ENCODE measurements at regions not wholly inside any gene's neighbourhood (a gene's known extent, or its start where the extent isn't known, plus 50 kb on each side); places are given as distances from the start of the nearest gene placed in this dataset.
A peak's percentile ranks its signal among the peaks of the same experiment; 100 is the strongest.

DNA sequence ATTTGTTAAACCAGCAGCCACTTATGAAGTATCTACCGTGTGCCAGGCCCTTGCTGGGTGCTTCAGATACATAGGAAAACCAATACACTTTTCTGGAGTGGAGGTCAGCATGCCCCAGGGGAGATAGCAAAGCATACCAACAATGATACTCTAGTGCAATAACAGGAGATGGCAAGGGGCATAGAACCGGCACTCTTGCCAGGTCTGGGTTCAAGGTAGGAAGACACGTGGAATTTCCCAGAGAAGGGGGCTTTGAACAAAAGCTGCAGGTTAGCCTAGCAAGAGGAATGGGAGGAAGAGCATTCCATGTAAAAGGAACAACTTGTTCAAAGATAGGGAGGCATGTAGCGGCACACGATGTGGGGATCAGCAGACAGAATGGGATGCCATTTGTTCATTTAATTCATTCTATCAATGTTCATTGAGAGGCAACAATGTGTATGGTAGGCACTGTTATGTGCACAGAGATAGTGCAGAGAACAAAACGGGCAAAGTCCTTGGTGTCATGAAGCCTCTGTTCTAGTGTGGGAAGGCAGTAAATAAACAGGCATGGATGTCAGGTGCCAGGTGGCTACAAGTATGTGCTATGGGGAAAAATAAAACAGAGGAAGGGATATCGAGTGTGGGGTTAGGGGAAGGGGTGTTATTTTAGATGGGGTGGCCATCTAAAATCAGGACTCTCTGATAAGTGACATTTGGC lies 162.6 kb upstream of the E2F8 start:
- Histone ChIP-seq H3K4me1 (replicated peaks) (no peaks in the 10 kb centered on the region), H3K27me3 (replicated peaks) (no peaks in the 10 kb centered on the region), H3K27ac (no peak overlapping the region), H3K36me3 (no peaks in the 10 kb centered on the region), H3K9me3 (replicated peaks) (no peaks in the 10 kb centered on the region), H3K4me3 (no peak overlapping the region)
- DNase-seq (ENCODE audit: low read depth in 1 of 2, low spot score in 2 of 2), result no peak

DNA sequence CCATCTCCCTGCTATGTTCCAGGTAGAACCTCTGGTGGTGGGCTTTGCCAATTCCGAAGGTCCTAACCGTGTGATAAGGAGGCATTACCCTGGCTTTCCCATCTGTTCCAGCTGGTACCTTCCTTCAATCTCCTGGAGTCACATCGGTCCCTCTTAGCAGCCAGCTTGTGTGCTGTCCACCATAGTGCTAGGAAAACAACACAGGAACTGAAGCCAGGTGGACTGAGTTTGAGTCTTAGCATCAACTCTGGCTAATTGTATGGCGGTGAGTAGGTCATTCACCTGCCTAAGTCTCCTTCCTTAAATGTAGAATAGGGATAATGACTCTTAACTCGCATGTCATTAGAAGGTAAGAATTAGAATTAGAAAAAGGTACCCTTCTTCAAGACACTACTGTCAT lies 159.6 kb upstream of the E2F8 start:
- Histone ChIP-seq H3K9me3 (replicated peaks) (no peaks in the 10 kb centered on the region), H3K4me3 (no peak overlapping the region), H3K4me1 (replicated peaks) (no peaks in the 10 kb centered on the region), H3K27me3 (replicated peaks) (no peaks in the 10 kb centered on the region), H3K36me3 (no peaks in the 10 kb centered on the region), H3K27ac (no peak overlapping the region)
- DNase-seq (ENCODE audit: low read depth in 1 of 2, low spot score in 2 of 2), result no peak

DNA sequence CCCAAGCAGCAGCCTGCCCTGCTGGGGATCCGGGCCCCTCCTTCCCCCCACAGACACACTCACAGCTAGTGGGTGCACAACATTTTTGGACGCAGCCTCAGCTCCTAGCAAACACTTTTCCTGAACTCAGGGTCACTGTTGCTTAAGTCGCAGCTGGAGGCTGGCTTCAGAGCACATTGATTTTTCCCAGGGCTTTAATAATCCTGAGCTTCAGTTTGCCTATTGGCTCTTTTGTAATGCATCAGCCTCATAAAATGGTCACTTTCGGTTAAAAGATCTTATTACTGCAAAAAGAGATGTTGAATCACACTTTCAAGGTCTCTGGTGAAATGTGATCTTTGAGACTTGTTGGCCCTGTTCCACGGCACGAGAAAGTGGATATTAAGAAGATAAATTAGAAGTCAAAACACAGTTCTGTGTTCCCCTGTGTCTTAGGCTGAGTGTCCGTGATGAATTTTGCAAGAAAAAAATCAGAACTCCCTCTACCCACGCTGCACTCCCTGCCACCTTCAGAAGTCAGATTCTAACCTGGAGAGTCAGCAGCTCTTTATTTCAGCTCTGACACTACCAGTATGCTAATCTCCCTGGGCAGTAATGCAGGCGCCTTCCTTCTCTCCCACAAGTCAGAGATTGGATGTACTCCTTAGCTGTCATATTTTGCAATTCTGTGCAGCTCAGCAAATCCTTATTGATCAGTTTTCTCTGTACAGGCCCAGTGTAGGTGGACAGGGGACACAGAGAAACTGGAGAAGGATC lies 158.2 kb upstream of the E2F8 start:
- no peaks in the 10 kb centered on the region for H3K36me3 ChIP-seq
- no peak for DNase-seq (ENCODE audit: low read depth in 1 of 2, low spot score in 2 of 2)
- no peak overlapping the region for H3K27ac ChIP-seq
- H3K4me3 ChIP-seq, result no peak overlapping the region
- H3K4me1 ChIP-seq (replicated peaks), result no peaks in the 10 kb centered on the region
- H3K9me3 ChIP-seq (replicated peaks), result no peaks in the 10 kb centered on the region
- no peaks in the 10 kb centered on the region for H3K27me3 ChIP-seq (replicated peaks)

DNA sequence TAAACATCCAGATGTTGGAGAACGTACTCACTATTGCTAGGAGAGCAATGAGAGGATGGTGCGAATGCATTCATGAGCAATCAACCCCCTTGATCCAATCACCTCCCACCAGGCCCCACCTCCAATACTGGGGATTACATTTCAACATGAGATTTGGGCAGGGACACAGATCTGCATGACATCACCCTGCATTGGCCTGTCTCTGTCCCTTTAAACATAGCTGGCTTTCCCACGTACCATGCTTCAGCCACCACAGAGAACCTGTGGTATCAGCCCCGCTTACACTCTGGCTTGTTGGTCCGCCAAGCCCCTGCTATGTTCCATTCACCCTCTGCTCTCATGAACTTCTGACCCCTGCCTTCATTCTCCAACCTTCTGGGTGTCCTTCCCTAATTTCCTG lies 157.5 kb upstream of the E2F8 start:
- no peak for DNase-seq (ENCODE audit: low read depth in 1 of 2, low spot score in 2 of 2)
- Histone ChIP-seq H3K9me3 (replicated peaks) (no peaks in the 10 kb centered on the region), H3K4me1 (replicated peaks) (no peaks in the 10 kb centered on the region), H3K4me3 (no peak overlapping the region), H3K36me3 (no peaks in the 10 kb centered on the region), H3K27me3 (replicated peaks) (no peaks in the 10 kb centered on the region), H3K27ac (no peak overlapping the region)

DNA sequence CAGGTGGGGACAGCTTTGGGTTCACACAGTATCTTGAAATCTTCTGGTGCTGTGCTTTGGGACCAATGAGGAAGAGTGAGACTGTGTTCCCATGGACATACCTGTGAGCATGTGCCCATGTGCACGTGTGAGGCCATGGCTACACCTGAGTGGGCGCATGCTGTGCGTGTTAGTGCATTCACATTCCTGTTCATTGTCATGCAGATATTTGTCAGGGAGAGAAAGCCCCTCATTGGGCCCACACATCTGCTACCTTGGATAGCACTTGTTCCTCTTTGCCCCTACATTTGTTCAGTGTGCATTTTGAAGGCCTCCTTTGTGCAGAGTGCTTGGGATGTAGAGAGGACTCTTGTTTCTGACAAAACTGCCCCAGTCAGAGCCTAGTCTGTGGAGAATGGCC lies 154.3 kb upstream of the E2F8 start:
- DNase-seq (ENCODE audit: low read depth in 1 of 2, low spot score in 2 of 2), result no peak
- no peak overlapping the region for H3K27ac ChIP-seq
- no peaks in the 10 kb centered on the region for H3K9me3 ChIP-seq (replicated peaks)
- H3K4me1 ChIP-seq (replicated peaks), result no peaks in the 10 kb centered on the region
- no peak overlapping the region for H3K4me3 ChIP-seq
- no peaks in the 10 kb centered on the region for H3K27me3 ChIP-seq (replicated peaks)
- H3K36me3 ChIP-seq, result no peaks in the 10 kb centered on the region

DNA sequence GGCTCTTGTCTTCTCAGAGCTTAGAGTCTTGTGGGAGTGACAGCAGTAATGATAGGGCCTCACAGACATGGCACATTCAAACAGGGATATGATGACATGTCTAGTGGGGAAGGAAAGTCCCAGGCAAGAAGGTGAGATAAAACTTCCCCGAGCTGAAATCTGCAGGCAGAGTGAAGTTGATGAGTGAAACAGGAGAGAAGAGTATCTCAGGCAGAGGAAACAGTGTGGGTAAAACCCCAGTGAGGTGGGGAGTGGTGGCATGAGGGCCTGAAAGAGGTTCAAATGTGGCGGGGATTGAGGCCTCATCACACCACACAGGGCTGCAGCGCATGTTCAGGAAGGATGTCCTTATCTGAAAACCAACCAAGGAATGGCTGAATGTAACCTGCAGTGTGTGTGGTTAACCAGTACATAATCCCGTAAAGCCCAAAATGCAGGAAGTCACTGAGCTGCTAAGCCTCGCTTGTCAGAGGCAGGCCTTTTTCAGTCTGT lies 153.8 kb upstream of the E2F8 start:
- no peak overlapping the region for H3K4me3 ChIP-seq
- DNase-seq (ENCODE audit: low read depth in 1 of 2, low spot score in 2 of 2), result no peak
- H3K9me3 ChIP-seq (replicated peaks), result no peaks in the 10 kb centered on the region
- no peaks in the 10 kb centered on the region for H3K36me3 ChIP-seq
- no peak overlapping the region for H3K27ac ChIP-seq
- no peaks in the 10 kb centered on the region for H3K4me1 ChIP-seq (replicated peaks)
- H3K27me3 ChIP-seq (replicated peaks), result no peaks in the 10 kb centered on the region

DNA sequence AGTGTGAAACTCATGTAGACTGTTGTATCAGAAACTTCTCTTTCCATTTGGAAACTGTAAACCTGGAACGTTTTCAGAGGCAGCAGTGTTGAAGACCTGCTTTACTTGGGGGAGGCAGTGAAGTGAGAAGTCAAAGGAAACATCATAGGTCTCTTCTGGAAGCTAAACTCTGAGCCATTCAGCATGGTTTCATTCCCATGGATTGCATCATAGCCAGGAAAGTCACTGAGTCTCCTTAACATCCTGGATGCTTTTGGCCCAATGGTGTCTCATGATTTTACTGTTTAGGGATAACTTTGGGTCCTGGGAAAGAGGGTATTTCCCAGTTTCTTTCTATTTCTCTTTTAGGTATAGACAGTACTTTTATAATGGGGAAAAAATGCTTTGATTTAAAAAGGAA lies 153.2 kb upstream of the E2F8 start:
- Histone ChIP-seq H3K27ac (no peak overlapping the region), H3K4me1 (replicated peaks) (no peaks in the 10 kb centered on the region), H3K36me3 (no peaks in the 10 kb centered on the region), H3K9me3 (replicated peaks) (no peaks in the 10 kb centered on the region), H3K27me3 (replicated peaks) (no peaks in the 10 kb centered on the region), H3K4me3 (no peak overlapping the region)
- DNase-seq (ENCODE audit: low read depth in 1 of 2, low spot score in 2 of 2), result no peak

DNA sequence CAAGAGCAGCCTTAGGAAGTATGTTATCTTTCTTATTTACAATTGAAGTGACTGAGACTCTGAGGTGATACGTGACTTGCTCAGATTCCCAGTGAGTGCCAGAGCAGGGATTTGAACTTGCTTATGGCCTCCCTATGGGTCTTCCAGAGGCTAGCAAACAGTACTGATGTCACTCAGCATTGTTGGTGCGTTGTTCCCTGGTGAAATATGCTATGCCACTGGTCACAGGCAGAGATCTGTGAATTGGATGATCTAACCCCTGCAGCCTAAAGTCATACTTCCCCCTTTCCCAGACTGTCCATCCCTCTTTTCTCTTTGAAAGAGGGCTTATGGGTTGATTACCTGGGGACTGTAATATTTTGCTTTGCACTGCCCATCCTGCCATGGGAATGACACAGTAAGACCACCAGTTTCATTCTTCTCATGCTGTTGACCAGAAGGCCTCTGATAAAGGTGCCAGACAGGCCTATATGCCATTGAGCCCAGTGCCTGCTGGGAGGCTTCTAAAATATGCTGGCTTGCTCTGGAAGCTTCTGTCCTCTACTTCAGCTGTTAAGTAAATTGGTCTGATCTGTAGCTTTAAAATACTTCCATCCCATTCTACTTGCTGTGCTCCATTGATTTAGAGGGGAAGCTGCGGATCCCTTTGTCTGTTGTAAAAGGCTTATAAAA lies 152.2 kb upstream of the E2F8 start:
- no peak overlapping the region for H3K4me3 ChIP-seq
- no peak for DNase-seq (ENCODE audit: low read depth in 1 of 2, low spot score in 2 of 2)
- H3K27ac ChIP-seq, result no peak overlapping the region
- H3K36me3 ChIP-seq, result no peaks in the 10 kb centered on the region
- no peaks in the 10 kb centered on the region for H3K27me3 ChIP-seq (replicated peaks)
- H3K4me1 ChIP-seq (replicated peaks), result no peaks in the 10 kb centered on the region
- no peaks in the 10 kb centered on the region for H3K9me3 ChIP-seq (replicated peaks)

DNA sequence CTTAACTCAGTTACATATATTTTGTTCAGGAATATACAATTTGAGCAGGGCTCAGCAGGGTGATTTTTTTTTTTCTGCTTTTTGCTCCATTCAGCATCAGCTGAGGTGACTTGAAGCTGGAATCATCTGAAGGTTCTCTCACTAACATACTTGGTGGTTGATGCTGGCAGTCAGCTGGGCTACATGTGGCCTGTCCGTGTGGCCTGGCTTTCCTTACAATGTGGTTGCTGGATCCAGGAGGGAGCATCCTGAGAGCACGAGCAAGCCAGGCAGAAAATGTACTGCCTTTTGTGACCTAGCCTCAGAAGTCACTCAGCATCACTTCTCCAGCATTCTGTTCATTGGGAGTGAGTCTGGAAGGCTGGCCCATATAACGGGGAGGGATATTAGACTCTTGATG lies 151.6 kb upstream of the E2F8 start:
- Histone ChIP-seq H3K27me3 (replicated peaks) (no peaks in the 10 kb centered on the region), H3K9me3 (replicated peaks) (no peaks in the 10 kb centered on the region), H3K4me1 (replicated peaks) (no peaks in the 10 kb centered on the region), H3K36me3 (no peaks in the 10 kb centered on the region), H3K27ac (no peak overlapping the region), H3K4me3 (no peak overlapping the region)
- no peak for DNase-seq (ENCODE audit: low read depth in 1 of 2, low spot score in 2 of 2)

DNA sequence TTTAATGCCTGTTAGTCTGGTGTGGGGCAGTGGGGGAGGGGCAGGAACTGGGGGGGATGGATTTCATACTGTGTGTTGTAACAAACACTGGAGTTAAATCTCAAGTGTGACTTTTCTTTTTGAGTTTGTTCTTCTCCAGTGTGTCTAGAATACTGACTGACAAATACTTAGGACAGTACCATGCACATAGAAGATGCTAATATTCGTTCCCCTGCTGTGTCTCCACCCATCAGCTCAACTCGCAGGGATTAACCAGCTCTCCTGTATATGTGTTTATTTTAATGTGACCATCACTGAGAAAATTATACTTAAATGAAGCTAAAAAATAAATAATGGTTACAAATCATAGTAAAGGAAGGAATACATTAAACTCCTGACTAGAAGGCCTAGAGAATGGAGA lies 150.9 kb upstream of the E2F8 start:
- no peak overlapping the region for H3K4me3 ChIP-seq
- H3K27ac ChIP-seq, result no peak overlapping the region
- no peak for DNase-seq (ENCODE audit: low read depth in 1 of 2, low spot score in 2 of 2)
- no peaks in the 10 kb centered on the region for H3K36me3 ChIP-seq
- no peaks in the 10 kb centered on the region for H3K27me3 ChIP-seq (replicated peaks)
- no peaks in the 10 kb centered on the region for H3K4me1 ChIP-seq (replicated peaks)
- H3K9me3 ChIP-seq (replicated peaks), result no peaks in the 10 kb centered on the region

DNA sequence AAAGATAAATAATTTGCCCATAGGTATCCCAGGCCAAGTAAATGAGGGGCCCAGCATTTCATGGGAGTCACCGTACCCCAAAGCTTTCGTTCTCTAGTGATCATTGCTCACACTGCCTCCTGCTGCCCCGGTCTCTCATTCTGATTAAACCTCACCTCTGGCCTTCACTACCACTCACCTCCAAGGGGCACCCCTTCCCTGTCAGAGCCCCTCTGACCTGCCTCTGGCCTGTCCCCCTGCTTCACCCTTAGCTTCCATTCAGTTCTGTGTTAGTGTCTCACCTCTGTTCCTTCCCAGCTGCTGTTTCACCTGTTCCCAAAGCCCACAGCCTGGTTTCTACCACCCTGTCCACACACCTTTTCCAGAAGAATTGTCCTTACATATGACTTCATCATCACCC lies 150.3 kb upstream of the E2F8 start:
- Histone ChIP-seq H3K36me3 (no peaks in the 10 kb centered on the region), H3K9me3 (replicated peaks) (no peaks in the 10 kb centered on the region), H3K27me3 (replicated peaks) (no peaks in the 10 kb centered on the region), H3K4me1 (replicated peaks) (no peaks in the 10 kb centered on the region), H3K27ac (no peak overlapping the region), H3K4me3 (no peak overlapping the region)
- DNase-seq (ENCODE audit: low read depth in 1 of 2, low spot score in 2 of 2), result no peak

DNA sequence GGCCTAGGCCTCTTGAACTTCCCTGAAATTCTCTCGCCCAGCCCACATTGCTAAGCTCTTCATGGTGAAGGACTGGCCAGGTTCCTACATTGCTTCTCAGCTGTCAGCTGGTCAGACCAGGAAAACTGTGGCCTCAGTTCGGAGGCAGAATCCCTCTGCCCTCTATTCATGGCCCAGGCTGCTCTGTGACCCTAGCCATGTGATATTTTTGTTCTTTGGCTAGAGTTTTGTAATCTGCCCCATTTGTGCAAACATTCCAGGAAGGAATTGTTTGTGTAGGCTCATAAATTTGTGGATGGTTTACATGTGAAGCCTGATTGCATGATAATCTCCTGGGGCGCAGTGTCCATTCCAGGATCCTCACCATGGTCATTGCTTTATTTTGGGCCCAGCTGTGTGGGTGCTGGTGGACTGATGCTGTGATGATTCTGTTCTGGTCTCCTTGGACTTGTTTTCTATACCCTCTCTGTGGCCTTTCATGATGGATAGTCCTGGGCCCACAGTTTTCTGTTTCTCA lies 149.1 kb upstream of the E2F8 start:
- H3K4me3 ChIP-seq, result no peak overlapping the region
- DNase-seq (ENCODE audit: low read depth in 1 of 2, low spot score in 2 of 2), result no peak
- no peaks in the 10 kb centered on the region for H3K9me3 ChIP-seq (replicated peaks)
- H3K27me3 ChIP-seq (replicated peaks), result no peaks in the 10 kb centered on the region
- no peaks in the 10 kb centered on the region for H3K4me1 ChIP-seq (replicated peaks)
- H3K36me3 ChIP-seq, result no peaks in the 10 kb centered on the region
- H3K27ac ChIP-seq, result no peak overlapping the region

DNA sequence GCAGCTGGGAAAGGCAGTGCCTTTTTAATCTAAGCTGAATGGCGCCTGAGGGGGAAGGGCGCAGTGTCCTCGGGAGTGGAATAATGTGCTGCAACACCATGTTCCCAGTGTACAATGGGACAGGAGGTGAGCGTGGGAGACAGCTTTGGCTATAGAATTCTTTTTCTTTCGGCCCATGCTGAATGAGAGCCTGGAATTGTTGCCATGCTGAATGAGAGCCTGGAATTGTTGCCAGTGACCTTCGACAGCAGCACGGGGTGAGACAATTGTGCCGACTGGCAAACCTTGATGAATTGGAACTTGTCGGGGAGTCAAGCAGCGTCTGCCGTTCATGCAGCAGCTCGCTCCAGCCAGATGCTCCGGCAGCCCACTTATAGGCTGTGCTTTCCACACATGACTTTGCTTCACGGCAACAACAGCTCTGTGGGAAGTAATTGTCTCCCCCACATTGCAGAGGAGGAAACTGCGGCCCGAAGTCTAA lies 141.4 kb upstream of the E2F8 start:
- no peaks in the 10 kb centered on the region for H3K9me3 ChIP-seq (replicated peaks)
- no peak for DNase-seq (ENCODE audit: low read depth in 1 of 2, low spot score in 2 of 2)
- H3K36me3 ChIP-seq, result no peaks in the 10 kb centered on the region
- no peaks in the 10 kb centered on the region for H3K27me3 ChIP-seq (replicated peaks)
- H3K27ac ChIP-seq, result no peak overlapping the region
- no peak overlapping the region for H3K4me3 ChIP-seq
- H3K4me1 ChIP-seq (replicated peaks), result peaks cover 8% of the 10 kb centered on the region; the same call in 1 of the 2 replicates

DNA sequence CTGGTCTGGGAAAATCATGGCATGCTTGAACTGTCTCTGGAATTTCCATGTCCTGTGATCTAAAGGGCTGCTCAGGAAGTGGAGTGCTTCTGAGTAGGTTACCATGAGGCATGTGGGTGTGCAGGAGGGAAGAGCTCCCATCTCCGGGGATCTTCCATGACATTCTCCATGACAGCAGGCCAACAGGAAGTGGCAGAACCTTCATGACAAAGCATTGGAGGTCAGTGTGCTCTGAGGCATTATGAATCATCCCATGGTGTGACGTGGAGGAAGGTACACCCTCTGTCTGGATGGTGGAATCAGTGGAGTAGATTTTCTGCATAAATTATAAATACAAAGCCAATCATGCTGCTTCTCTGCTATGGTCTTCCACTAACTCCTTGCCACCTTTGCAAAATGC lies 139.6 kb upstream of the E2F8 start:
- Histone ChIP-seq H3K27ac (peak overlapping the region; percentile 42), H3K27me3 (replicated peaks) (no peaks in the 10 kb centered on the region), H3K9me3 (replicated peaks) (no peaks in the 10 kb centered on the region), H3K4me3 (no peak overlapping the region), H3K4me1 (replicated peaks) (peaks cover 8% of the 10 kb centered on the region; the same call in 1 of the 2 replicates), H3K36me3 (no peaks in the 10 kb centered on the region)
- DNase-seq (ENCODE audit: low read depth in 1 of 2, low spot score in 2 of 2), result peak; percentile 17 to 46

All from SJSA1 (cell line).